ENCODE measurements at regions not wholly inside any gene's neighbourhood (a gene's known extent, or its start where the extent isn't known, plus 50 kb on each side); places are given as distances from the start of the nearest gene placed in this dataset.

GRCh38 chr4:77493829-77494551 is 111.6 kb upstream of the CXCL13 start:
- no peak for TF ChIP-seq CTCF (IDR thresholded peaks at IDR 0.05 in 8 of 11, conservative IDR thresholded peaks at IDR 0.05 in 3 of 11)
- TF ChIP-seq POLR2A (IDR thresholded peaks at IDR 0.05), result no peak

Data from spleen (tissue), 7 donors.